SKM-1 (cell line): ENCODE measurements at regions not wholly inside any gene's neighbourhood (a gene's known extent, or its start where the extent isn't known, plus 50 kb on each side); places are given as distances from the start of the nearest gene placed in this dataset.

Experiments used
- DNase-seq: peaks from one replicate; lab custom pipeline; 2025; ENCODE audit not compliant: unreplicated experiment; lab: John Stamatoyannopoulos, UW

DNA sequence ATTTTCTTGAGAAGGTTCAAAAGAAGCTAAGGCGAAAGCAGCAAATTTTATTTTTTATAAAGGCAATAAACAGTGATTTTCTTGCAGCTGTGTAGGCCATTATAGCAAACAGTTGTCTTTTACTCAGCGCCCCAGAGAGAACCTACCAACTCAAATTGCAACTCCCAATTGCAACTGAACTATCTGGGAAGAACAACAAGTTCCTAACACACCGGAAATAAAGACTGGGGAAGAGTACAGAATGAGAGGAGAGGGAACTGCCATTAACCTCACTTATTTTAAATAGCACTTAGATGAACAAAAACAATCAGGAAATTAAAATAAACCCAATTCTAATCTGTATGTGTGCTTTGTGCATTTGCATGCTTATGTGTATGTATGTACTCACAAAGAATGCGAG, 171.1 kb downstream of the KCTD12 start:
- DNase-seq = no peak

DNA sequence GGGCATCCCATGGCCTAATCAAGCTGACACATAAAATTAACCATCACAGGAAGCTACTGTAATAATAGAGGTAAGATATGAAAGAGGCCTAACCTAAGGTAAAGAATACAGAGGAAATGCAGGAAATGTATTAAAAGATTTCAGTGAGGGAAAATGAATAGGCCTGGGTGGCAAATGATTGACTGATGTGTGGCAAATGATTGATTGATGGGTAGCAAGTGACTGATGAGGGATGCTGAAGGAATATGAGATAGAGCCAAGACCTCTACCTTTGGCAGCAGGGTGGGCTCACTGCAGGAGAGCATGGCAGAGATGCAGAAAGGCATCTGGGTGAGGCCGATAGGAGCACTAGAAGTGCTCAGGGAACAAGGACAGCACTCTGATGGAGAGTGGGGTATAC, 172.9 kb downstream of the KCTD12 start:
- DNase-seq = no peak

DNA sequence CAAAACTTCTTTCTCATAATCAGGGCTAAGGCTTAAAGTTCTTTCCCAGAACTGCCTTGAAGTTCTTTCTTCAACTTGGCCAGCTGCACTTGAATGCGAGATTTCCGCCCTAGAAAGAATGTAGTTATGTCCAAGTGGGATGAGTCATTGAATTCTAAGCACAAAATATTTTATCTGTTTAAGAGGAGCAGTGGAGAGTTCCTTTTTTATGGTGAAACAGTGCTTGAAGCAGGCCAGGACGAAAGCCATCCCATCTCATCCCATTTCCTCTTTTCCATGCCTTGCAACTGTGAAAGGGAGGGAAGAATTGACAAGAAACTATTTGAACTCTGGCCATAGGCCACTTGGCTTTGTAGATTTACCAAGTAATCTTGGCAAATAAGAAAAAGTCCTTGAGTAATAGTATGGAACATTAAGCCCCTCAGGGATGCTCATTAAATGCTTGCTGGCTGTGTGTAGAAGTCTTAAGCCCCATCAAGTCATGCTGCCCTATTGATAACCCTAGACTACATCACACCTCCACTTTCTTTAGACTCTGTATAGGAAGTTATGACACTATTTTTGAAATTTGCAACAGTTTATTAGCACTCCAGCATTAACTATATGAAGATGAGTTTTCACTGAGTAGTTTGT, 174.5 kb downstream of the KCTD12 start:
- DNase-seq = peak; percentile 21

DNA sequence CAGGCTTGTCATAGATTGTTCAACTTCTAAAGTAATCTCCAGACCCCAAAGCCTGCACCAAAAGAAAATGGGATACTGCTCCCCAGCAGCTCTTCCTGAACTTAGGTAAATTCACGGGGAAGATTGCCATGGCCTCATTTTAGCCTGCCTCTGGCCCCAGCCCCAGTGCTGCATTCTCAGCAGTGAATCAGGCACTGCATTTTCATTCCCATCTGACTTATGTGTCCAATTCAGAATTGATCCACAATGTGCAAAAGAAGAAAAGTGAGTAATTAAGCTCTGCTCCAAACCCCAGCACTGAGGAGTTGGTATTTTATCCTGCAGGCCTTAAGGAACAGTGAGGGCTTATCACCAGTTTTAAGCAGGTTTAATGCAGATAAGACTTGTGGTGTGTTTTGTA, 176.4 kb downstream of the KCTD12 start:
- no peak for DNase-seq

DNA sequence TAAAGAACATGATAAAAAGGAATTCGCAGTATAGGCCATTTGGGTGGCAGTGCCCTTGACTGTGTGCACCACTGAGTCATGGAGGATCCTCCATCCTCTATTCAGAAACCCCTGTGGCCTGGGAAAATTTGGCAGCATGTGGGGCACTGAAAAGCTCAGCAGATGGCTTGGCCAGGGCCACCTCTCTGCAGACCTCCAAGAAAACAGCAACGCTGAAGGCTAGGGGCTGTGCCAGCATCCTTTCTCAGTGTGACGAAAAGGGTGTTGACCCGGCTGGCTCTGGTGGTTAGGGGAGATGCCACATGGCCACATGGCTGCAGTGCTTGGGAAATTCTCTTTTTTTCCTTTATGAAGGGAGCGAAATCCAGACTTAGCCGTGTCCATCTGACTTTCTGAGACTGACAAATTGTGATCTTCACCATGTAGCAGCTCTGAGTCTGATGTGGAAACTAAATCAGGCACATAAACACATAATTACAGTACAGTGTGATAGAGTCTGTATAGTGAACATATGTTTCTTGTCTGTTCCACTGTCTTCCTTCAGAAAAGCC, 178.0 kb downstream of the KCTD12 start:
- no peak for DNase-seq

DNA sequence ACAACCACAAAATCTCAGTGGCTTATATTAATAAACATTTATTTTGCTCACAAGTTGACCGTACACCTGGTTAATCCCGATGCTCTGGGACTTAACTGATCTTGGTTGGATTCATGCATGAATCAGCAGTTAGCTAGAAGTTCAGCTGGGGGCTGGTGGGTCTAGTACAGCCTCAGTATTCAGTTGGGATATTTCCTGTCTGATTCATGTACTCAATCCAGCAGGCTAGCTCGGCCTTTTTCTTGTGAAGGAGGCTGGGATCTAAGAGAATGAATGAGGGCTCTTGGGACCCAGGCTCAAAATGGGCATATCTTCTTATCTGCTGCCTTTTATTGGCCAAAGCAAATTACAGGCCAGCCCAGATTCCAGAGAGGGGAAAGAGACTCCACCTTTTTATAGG, 178.8 kb downstream of the KCTD12 start:
- DNase-seq = no peak

DNA sequence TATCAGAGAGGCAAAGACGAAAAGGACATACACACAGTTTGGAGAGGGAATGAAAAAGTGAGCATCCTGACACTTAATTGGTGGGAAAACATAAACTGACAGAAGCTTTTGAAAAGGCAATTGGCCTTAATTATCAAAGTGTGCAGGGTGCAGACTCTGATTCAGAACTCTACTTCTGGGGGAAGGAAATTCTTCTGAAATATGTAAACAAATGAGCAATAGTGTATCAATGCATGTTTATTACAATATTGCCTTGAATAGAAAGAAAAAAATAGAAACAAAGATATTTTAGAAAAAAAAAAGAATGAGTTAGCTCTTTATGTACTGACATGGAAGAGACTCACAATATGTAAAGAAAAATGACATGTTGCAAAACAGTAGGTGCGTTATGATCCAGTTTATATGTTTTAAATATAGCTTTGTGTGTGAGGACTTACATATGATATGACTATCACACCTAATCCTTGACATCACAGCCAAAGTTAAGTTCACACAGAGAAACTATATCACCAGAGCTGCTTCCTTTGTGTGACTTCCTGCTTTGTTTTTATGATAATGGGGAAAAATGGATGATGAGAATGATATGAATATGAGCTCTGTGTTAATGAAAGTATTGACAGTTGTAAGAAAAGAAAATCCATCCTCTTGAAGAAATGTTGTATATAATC, 182.4 kb downstream of the KCTD12 start:
- no peak for DNase-seq

DNA sequence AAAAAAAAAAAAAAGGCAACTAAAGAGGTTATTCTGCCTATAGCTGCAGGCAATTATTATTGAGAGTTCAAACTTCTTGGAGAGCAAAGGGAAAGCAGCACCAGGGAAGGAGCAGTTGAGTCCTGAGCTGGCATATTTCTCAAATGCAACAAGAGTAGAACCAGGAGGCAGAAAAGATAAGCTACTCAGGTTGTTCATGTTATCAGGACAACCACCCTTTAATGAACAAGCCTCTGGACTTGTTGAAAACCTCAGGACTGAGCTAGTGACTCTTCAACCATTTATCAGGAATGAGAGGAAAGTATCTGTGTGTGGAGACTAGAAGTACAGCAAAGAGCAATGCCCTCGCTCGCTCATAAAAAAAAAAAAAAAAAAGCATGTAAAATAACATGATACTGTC, 183.0 kb downstream of the KCTD12 start:
- DNase-seq = no peak

DNA sequence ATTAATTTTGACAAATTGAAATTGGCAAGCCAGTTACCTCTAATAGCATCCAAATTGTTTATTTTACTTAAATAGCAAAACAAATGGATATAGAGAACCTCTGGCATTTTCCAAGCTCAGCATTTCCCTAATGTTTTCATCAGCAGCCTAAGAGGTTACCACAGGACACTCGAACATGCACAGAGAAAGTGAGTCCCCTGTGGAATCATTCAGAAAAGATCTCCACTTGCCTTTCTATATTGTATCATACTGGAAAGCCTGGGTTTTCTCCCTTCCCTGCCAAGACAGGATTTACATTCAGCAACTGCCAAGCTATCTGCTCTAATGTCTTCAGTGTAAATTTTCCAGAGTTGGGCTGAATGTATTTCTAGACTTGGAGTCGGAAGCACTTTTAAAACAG, 188.9 kb downstream of the KCTD12 start:
- DNase-seq = no peak

DNA sequence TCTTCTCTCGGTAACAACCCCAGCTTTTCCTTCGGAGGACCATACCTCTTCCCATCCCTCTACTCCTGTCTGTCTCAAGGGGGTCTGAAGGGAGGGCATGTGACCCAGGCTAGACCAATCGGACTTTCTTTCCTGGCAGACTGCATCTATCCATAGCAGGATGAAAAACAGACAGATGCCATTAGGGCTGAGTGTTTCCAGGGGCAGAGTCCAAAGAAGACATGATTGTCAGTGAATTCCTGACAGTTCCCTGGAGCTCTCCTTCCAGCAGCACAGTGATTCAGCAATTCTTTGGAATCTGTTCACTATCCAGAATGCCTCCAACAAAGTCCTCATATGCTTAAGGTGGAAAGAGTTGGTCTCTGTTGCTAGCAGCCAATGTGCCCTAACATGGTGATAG, 189.8 kb downstream of the KCTD12 start:
- no peak for DNase-seq

DNA sequence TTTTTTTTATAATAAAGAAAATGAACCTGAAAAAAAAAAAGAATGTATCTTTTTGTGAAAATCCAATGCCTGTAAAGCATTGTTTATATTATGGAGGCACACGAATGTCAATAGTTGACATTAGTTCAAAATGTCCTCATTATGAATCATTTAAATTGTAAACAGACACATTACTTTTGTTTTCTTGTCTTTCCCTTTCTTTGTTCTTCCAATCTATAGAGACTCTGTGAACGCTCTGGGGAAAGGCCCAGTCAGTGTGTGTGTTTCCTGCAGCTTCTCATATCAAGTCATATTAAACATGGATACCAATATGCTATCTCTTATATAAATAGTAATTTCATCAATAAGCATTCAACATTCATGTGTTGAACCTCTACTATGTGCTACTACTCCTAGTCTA, 193.1 kb downstream of the KCTD12 start:
- no peak for DNase-seq

DNA sequence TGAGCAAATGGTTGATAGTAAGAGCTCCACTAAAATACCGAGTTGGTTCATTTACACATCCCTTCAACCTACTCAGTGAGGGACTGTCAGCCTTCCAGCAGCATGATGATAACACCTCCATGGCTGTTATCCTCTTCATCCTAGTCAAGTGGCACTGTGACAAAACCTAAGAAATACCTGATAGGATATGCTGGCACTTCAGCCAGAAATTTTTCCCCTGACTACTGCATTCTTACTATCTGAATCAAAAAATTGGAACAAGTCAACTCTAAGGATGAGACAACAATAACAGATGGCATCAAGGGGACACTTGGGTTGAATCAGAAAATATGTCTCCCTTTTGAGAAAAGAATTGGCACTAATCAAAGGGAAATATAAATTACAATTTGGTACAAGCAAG, 193.9 kb downstream of the KCTD12 start:
- DNase-seq = no peak

DNA sequence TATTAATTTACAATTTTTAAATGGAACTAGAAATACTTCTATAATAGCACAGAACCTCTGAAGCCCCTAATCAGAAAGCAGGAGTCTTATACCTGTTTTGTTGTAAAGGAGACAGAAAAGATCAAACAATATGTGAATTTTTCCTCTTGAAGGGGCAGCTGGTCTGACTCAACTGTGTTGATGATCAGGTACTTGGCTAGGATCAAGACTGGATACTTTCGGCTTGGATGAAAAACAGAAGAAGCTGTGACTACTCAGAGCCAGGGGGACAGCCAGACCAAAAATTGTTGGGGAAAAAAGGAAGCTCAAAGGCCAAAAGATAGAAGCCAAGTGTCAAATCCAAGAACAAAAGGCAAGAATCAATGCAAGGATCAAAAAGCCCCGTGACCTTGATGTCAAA, 195.6 kb downstream of the KCTD12 start:
- DNase-seq = no peak

DNA sequence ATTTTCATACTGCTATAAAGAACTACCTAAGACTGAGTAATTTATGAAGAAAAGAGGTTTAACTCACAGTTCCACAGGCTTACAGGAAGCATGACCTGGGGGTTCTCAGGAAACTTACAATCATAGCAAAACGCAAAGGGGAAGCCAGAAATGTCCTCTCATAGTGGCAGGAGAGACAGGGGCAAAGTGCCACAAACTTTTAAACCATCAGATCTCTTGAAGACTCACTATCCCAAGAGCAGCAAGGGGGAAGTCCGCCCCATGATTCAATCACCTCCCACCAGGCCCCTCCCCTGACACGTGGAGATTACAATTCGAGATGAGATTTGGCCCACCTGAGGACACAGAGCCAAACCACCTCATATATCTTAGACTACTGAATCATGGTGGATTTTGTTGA, 198.7 kb downstream of the KCTD12 start:
- DNase-seq = no peak

DNA sequence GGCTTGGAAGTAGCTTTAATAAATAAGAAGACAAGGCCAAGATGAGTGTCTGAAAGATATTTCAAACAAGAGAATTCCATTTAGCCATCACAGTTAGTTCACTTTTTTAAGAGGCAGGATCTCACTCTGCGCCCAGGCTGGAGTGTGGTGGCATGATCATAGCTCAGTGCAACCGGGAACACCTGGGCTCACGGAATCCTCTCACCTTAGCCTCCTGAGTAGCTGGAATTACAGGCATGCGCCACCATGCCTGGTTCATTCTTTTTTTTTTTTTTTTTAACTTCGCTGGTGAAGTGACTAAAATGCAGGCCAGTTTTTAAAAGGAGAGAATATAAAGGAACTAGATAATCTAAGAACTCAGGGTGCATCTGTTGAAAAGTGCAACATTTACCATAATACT, 200.3 kb downstream of the KCTD12 start:
- no peak for DNase-seq

DNA sequence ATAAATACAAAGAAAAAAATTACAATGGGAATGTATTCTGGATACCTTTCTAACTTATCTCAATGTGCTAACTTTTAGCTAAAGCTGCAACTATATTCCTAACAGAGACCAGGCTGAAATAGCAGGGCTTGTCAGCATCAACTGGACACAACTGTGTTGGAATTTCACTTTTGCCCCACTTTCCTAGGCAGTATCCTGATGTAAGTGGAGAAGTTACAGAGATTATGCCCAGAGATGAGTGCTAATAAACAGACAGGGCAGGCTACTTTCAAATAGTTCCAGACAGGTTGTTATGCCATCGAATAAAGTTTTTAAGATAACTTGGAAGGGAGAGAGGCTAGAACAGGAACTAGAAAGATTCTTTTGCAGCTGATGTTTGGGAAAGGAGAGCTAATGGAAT, 201.9 kb downstream of the KCTD12 start:
- DNase-seq = no peak

DNA sequence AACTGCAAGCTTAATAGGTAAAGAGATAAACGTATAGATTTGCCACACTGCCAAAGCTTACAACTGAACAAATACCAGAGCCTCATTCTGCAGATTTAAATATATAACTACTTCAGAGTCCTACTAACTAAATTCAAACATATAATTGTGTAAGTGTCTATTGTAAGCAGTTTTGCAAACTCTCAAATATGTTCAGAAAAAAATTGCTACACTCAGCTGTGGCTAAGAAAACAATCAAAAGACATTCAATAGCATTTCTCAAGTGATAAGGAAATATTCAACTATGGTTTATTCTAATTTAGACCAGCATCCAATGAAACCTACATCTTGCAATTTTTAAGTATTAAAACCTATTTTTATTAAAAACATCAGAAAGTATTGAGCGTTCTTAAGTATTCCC, 202.4 kb downstream of the KCTD12 start:
- DNase-seq = no peak

DNA sequence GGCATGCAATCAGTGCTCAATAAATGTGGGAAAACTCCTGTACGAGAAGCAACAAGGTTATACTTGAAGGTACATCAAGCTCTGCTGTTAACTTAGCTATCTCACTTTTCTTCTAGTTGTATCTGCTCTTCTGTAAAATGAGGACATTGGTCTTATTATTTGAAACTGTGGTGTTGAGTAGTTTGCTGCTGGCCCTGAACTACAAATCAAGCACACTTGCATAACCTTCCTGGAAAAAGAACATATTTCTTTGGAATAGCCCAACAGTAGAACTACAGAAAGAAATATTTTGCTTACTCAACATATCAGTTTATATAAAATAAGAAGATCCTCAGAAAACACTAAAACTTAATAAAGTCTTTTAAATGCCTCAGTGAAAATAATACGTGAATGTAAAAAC, 203.0 kb downstream of the KCTD12 start:
- DNase-seq = no peak

DNA sequence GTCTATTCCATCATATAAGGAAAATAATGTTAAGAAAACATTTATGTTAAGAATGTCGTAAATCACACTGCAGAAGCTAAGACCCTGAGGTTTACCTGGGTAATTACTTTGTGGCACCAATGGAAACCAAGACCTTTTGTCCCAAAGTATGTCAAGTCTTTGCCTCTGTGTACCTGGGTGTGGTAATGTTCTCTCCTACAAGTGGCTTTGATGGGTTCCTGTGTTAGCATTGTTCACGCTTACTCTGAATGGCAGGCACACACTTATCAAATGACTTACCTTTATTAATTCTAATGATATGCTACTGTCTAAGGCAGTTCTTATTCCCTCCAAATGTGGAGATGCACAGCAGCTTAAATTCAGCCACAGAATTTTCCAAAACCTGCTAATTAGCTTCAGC, 206.1 kb downstream of the KCTD12 start:
- no peak for DNase-seq

DNA sequence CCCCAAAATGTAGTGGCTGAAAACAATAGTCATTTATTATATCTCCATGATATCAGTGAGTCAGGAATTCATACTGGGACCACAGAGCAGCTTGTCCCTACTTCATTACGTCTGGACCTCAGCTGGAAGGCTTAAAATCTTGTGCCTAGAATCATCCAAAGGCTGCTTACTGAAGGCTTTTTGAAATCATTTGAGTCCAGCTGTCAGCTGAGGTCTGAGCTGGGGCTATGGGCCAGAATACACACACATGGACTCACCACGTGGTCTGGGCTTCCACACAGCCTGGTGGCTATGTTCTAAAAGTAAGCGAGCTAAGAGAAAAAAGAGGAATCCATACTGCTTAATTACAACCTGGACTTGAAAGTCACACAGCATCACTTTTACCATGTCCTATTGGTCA, 209.2 kb downstream of the KCTD12 start:
- DNase-seq = no peak

DNA sequence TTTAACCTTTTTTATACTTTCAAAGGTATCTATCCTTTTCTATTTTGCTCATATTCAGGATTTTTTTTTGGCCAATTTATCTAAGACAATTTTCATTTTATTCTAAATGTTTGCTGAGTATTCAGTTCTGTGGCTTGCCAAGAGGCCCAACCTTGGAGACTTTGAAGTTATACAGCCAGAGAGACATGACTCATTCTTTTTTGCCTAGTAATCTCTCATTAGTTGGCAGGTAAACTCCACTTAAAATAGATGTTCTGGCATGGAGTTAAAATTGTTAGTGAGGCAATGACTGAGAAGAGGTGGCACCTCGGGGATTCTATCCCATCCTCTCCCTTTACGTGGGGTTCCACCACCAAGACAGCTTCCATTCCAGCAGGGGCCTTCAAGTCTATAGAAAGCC, 213.8 kb downstream of the KCTD12 start:
- DNase-seq = no peak

DNA sequence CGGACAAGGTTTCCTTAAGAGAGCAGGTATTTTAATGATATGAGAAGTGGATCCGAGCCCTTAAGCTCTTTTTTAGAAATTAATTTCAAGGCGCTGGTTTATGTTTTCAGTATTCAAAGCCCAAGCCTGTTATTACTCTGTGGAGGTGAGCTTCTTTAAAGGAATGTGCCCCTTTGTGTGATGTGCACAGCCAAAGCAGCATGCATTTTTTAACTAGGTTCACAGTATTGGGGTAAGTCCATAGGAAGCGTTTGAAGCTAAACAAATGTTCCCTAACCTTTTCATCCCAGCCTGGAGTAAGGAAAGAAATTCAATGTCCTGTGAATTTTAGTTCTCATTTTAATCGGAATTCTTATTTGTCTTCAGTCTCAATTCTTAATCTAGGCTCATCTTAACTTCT, 217.5 kb downstream of the KCTD12 start:
- DNase-seq = no peak

DNA sequence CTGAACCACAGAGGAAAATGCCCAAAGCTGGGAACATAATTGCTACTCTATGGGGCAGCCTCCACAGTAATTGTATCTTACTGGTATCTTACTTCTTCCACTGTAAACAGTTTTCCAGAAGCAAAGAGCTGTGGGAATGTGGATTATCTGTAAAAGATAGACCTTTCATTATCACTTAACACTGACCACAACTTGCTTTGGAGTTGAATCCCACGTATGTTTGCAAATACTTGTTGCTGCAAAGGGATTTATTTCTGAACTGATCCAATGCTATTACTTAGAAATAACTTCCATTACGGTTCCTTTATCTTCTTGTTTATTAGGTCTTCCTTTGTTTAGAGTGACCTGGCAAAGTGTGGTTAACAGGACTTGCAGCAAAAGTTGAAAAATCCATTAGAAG, 218.1 kb downstream of the KCTD12 start:
- DNase-seq = no peak
